ENCODE measurements at regions not wholly inside any gene's neighbourhood (a gene's known extent, or its start where the extent isn't known, plus 50 kb on each side); places are given as distances from the start of the nearest gene placed in this dataset.
"Not testable (repeated sequence)": the region's sequence is repeated elsewhere in the genome, so short reads cannot be mapped to it uniquely, and the experiment has no call there.

- no peak for DNase-seq (ENCODE audit: low spot score)
Observed at GRCh38 chr3:193124861-193125260, 116.2 kb upstream of the PLAAT1 start.

GRCh38 chr3:193129607-193130006 is 111.4 kb upstream of the PLAAT1 start:
- no peak for DNase-seq (ENCODE audit: low spot score)

- DNase-seq (ENCODE audit: low spot score) = peak; percentile 26
Observed at GRCh38 chr3:193130576-193130975, 110.4 kb upstream of the PLAAT1 start.

GRCh38 chr3:193132241-193132640 is 108.8 kb upstream of the PLAAT1 start:
- DNase-seq (ENCODE audit: low spot score) = no peak

- DNase-seq (ENCODE audit: low spot score) = no peak
Observed at GRCh38 chr3:193132964-193133363, 108.1 kb upstream of the PLAAT1 start.

- no peak for DNase-seq (ENCODE audit: low spot score)
Observed at GRCh38 chr3:193134856-193135255, 106.2 kb upstream of the PLAAT1 start.

- no peak for DNase-seq (ENCODE audit: low spot score)
Observed at GRCh38 chr3:193140381-193140780, 100.6 kb upstream of the PLAAT1 start.

GRCh38 chr3:193145248-193145647 is 95.8 kb upstream of the PLAAT1 start:
- no peak for DNase-seq (ENCODE audit: low spot score)

- no peak for DNase-seq (ENCODE audit: low spot score)
Observed at GRCh38 chr3:193148688-193149473, 92.1 kb upstream of the PLAAT1 start.

- DNase-seq (ENCODE audit: low spot score) = no peak
Observed at GRCh38 chr3:193149998-193150397, 91.0 kb upstream of the PLAAT1 start.

- not testable (repeated sequence) for DNase-seq (ENCODE audit: low spot score)
Observed at GRCh38 chr3:193155044-193155781, 85.8 kb upstream of the PLAAT1 start.

GRCh38 chr3:193157051-193157450 is 84.0 kb upstream of the PLAAT1 start:
- DNase-seq (ENCODE audit: low spot score) = no peak

- DNase-seq (ENCODE audit: low spot score) = no peak
Observed at GRCh38 chr3:193165431-193166120, 75.4 kb upstream of the PLAAT1 start.

GRCh38 chr3:193168931-193169330 is 72.1 kb upstream of the PLAAT1 start:
- no peak for DNase-seq (ENCODE audit: low spot score)

- DNase-seq (ENCODE audit: low spot score) = no peak
Observed at GRCh38 chr3:193174140-193174539, 66.9 kb upstream of the PLAAT1 start.

- DNase-seq (ENCODE audit: low spot score) = not testable (repeated sequence)
Observed at GRCh38 chr3:193179332-193180012, 61.5 kb upstream of the PLAAT1 start.

- DNase-seq (ENCODE audit: low spot score) = no peak
Observed at GRCh38 chr3:193187070-193187722, 53.8 kb upstream of the PLAAT1 start.

- DNase-seq (ENCODE audit: low spot score) = peak; percentile 26
Observed at GRCh38 chr3:193190146-193190786, 50.8 kb upstream of the PLAAT1 start.
